GM21619 (cell line): ENCODE measurements at regions not wholly inside any gene's neighbourhood (a gene's known extent, or its start where the extent isn't known, plus 50 kb on each side); places are given as distances from the start of the nearest gene placed in this dataset.
"Not testable (repeated sequence)": the region's sequence is repeated elsewhere in the genome, so short reads cannot be mapped to it uniquely, and the experiment has no call there.

Source experiments
- ATAC-seq: cut with Tn5 transposase; IDR thresholded peaks from one replicate; pipeline ENCODE4 v1.9.1; 2021; ENCODE audit not compliant: unreplicated experiment

DNA sequence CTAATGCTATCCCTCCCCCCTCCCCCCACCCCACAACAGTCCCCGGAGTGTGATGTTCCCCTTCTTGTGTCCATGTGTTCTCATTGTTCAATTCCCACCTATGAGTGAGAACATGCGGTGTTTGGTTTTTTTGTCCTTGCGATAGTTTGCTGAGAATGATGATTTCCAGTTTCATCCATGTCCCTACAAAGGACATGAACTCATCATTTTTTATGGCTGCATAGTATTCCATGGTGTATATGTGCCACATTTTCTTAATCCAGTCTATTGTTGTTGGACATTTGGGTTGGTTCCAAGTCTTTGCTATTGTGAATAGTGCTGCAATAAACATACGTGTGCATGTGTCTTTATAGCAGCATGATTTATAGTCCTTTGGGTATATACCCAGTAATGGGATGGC is 133.7 kb upstream of the ANK3 start:
- not testable (repeated sequence) for ATAC-seq

DNA sequence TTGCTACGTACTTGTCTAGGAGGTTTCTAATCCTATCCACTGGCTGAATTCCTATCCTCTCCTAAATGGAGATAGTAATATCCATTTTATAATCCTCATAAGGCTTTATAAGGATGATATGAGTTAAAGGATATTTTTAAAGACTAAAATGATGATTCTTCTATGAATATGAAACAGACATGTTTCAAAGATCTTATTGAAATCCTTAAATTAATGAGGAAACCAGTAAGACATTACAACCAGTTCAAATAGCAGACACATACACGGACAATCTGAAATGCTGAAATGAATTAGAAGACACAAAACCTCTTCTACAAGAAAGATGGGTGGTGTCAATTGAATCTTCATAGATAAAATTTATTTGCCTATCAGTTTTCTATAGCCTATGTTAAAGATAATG is 132.9 kb upstream of the ANK3 start:
- no peak for ATAC-seq

DNA sequence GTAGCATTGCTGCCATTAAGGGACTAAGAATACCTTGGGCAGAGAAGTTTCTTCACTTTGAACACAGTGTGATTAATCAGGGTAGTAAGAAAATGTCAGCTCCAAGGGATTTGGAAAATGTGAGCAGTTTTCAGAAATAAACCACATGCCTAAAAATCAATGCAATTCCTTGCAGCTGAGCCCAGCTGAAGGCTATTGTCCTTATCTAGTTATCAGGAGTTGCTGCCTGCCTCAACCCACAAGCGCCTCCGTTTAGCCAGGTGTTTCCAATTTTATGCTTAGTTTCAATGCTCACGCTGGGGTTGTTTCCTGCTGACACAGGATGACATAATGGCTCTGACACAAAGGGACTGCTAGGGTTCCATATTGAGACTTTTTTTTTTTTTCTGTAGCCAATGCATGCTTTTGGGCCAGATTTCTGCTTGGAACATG is 132.3 kb upstream of the ANK3 start:
- no peak for ATAC-seq

DNA sequence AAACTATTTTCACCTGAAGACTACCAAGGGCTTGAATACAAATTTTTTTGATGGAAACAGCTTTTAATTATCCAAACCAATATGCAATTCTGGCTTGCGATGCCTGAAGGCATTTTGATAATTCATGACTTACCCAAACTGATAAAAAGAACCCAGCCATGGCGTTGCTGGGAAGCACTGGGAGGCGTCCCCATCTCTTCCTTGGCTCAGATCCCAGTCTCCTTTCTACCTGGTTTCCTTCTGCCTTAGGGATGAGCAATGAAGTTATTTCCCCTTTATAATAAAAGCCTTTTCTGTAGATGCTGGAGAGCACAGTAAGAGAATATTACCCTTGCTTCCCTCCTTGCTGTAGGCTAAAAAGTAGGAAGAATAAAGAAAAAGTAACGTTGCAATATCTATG is 129.1 kb upstream of the ANK3 start:
- ATAC-seq: no peak

DNA sequence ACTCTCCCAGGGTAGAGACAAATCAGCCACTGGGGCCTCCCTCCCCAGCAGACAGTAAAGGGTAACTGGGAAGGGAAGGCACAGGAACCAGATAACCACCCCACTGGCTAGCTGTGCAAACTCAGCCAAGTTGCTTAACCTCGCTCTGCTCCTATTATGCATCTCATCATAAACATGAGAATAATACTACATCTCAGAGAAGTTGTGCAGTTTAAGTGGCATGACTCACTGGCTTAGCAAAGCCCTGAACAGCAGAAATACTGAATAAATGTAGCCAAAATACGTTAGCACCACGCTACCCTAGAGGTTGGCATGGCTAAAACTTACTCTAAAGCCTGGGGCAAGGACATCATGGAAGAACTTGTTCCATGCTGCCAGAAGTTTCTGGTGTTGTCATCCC is 128.1 kb upstream of the ANK3 start:
- no peak for ATAC-seq

DNA sequence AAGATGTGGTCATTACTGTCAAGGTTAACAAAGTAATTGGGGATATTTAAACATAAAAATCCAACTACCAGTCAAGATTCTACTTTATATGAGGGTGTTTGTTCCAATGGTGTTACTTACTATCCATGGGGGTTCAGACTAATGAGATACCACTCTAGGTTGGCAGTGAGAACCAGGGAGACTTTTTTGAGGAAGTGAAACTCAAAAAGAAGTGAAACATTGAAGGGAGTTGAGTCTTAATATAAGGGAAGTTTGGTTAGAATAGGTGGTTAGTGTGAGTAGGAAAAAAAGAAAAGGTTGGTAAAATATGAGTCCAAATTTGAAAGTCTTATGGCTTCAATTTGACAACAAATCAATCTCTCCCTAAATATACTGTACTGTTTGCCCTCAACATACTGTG is 123.6 kb upstream of the ANK3 start:
- ATAC-seq: no peak

DNA sequence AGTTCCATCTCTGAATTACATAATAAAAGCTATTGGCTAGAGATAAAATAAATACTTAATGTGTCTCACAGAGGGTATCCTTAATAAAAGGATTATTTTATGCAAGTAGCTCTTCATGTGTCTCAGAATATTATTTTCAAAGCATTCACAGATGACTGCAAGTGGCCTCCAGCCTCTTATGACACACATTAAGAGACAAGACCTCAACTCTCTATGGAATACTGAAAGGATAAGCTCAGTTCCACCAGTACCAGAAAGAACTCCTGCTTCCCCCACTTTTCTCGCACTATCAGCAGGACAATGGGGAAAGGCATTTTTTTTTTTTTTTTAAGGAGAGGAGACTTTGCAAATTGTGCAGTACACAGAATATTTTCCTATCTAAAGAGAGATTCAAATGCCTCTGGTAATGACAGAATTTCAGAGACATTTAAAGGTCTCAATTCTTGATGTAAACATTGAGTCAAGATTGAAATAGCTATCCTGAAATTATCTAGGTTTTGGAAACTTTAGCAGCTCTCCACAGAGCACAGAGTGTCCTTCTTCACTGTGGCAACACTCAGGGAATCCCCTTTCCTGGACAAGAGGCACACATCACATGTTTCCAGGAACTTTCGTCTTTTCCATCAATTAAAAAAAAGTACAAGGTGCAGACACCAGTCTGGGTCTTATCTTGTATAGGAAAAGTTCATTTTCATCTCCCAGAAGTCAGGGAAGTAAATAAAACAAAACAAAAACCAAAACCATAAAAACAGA is 122.0 kb upstream of the ANK3 start:
- no peak for ATAC-seq

DNA sequence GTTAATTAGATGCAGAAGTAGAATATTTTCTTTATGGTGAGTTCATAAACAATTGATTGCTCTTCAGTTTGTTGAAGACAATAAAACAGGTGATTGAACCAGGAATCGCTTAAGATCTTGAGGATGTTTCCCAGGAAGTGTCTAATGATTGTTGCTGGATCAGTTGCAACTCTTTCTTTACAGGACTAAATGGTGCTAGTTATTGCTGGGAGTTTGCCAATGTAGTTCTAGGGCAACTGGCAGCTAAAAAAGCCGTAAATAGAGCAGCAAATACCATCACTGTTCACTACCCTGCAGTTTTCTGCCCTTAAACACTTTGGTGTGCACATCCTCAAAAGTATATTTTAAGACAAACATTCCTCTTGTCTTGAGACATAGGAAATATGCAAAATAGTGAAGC is 119.2 kb upstream of the ANK3 start:
- no peak for ATAC-seq

DNA sequence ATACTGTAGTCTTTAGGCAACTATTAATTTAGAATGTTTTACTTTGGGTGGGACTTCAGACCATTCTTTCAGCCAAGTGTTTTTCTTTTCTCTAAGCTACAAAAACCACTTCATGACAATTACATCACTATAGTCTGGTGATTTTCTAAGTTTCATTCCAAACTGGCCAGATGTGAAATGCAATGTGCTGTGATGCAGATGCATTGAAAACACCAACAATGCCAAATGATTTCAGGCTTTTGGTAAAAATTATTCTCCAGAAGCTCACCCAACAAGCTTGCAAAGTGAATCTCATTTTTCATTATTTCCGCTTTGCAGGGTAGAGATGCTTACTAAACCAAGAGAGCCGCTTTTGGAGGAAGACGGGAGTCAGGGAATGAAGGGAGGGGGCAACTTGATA is 118.4 kb upstream of the ANK3 start:
- no peak for ATAC-seq

DNA sequence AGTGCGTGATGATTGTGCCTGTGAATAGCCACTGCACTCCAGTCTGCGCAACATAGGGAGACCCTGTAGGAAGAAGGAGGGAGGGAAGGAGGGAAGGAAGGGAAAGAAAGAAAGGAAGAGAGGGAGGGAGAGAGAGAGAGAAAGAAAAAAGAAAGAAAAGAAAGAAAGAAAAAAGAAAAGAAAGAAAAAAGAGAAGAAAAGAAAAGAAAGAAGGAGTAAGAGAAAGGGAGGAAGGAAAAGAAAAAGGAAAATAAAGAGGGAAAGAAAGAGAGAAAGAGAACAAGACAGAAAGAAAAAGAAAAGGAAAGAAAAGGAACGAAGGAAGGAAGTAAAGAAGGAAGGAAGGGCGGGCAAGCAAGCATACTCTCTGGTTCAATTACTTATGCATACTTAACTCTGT is 112.9 kb upstream of the ANK3 start:
- ATAC-seq: no peak

DNA sequence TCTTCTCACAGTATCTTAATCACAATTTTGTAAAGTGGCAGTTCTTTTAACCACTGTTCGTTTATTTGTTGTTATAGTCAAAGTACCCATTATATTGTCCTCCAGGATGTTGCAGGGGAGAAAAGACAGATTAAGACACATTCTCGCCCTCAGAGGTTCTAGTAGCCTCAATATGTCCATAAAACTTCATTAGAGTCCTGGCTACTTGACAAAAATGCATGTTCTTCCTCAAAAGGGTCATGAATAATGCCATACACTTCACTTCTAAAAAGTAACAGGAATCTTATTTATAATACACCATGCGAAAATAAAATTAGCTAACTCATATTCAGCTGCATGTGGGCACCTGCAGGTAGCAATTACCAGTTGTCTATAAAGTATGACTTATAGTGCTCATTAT is 109.3 kb upstream of the ANK3 start:
- ATAC-seq: no peak

DNA sequence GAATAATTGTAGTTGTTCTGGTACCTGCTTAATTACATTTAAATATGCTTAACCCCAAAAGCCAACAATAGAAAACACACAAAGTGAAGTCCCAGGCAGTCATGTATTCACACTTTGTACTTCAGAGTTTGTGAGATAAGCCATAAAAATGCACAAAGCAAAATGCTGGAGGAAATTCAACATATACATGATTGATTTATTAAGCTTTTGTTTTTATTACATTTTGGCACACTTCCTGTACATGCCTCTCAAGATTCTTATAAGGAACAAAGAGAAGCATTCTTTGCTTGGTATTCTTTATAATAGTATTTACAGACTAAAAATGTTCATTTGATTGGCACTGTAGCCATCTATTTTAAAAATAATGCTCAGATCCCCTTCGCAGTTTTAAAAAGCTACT is 107.7 kb upstream of the ANK3 start:
- ATAC-seq: no peak

DNA sequence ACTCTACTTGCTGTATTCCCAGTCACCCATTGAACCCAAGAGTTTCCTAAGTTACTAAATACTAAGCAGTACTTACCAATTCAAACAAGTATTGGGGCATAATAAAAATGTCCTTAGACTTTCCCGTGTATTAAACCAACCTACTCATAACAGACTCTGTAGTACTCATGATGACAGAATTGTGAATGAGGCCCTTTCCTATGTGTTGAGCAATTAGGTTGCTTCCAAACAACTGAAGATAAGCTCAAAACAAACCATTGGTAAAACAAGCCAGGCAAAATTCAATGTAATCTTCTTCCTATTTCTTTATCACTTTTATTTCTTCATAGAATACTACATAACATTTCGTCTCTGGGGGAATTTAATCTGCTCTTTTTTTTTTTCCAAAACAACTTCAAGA is 106.5 kb upstream of the ANK3 start:
- ATAC-seq: no peak

DNA sequence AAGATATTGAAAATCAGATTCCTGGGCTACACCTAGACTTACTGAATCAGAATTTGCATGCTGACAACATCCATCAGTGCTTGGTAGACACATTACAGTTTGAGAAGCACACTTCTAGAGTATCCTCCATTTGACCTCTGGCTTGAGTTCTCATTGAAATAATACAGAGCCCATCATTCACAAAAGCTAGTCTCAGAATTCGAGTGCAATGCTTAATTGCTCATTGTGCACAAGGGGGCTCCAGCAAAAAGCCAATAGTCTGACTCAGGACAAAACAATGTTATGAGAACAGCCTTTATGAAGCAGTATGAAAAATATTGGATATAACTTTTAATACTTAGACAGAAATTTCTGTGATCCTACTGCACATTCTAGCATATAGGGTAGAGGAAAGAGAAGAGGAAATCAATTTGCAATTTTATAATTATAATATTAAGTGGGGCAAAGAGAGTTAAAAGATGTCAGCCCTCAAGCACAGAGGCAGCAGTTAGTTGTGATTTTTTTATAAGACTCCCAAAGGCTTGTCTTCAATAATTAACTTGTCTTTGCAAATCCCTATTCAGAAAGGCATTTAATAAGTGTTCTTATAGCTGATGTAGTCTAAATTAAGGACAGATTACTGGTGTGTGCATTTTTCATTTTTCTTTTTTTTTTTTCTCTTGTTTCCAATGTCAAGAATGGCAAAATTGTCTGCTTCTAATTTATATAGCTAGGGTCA is 105.8 kb upstream of the ANK3 start:
- ATAC-seq: no peak

DNA sequence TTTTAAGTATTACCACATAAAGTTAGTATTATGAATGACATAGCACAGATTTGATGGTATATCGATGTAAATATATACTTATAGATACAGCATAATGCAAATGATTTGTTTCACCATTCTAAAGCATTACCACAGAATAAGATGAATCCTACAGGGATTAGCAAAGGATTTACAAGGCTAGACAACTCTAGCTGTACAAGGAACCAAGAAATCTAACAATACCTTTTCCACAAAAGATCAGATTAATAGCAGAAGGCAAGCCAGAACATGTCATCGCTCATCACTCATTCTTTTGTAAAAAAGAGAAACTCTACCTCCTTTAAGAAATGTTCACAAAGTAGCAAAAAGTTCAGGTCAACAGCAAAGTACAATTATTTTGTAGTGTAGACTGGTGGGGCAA is 105.1 kb upstream of the ANK3 start:
- ATAC-seq: no peak

DNA sequence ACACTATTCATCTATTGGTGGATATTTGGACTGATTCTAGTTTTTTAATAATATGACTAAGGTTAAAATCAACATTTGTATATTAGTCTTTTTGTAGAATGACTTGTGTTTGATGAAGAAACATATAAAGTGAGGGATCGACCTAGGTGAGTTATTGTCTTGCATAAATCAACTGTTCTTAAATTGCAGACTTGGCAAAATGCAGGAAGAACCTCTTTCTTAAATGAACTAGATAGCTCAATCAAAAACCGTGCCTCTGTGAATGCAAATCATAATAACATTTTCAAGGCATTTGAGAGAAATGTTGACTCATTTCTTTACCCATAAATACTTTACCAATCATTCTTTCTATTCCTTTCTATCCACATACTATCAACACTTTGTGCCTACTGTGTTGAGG is 101.5 kb upstream of the ANK3 start:
- no peak for ATAC-seq

DNA sequence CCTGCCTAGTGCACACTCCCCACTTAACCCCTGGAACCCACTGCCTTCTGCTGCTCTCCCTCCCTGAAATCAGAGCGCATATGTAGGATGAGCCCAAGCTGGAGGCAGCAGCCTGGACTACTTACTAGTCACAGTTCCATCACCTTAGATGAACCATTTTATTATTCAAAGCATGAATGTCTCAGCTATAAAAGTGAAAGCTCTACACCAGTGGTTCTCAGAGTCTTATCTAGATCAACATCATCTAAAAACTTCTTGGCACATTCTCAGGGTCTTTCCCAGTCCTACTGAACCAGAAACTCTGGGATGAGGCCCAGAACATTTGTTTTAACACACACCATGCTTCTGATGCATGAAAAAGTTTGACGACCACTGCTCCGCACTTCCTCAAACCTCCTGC is 100.3 kb upstream of the ANK3 start:
- ATAC-seq: no peak

DNA sequence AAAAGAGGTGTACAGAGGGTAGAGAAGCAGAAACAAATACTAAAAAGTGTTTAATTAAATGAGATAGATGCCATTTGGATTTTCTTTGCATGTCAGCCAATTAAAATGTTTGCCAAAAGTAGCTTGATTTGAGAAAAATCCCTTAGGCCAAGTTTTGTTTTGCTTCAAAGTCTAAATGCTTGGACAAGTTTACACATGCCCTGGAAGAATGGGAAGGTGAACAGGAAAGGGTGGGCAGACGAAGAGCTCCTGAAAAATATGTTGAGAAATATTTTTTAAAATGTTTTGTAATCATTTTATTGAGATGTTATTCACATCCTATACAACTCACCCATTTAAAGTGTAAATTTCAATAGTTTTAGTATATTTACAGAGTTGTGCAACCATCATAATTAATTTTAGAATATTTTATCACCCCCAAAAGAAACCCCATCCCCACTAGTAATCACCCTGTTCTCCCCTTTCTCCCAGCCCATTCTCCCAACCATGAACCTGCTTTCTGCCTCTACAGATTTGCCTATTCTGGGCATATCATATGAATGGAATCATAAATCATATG is 98.5 kb upstream of the ANK3 start:
- ATAC-seq: no peak

DNA sequence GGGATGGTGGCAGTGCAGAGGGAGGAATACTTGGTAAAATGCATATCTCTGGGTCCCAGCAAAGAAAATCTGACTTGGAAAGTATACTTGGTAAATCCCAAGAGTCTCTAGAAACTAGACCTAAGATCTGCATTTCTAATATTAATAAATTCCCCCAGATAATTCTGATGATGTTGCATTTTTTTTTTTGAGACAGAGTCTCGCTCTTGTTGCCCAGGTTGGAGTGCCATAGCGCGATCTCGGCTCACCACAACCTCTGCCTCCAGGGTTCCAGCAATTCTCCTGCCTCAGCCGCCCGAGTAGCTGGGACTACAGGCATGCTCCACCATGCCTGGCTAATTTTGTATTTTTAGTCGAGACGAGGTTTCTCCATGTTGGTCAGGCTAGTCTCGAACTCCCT is 97.9 kb upstream of the ANK3 start:
- ATAC-seq: no peak

DNA sequence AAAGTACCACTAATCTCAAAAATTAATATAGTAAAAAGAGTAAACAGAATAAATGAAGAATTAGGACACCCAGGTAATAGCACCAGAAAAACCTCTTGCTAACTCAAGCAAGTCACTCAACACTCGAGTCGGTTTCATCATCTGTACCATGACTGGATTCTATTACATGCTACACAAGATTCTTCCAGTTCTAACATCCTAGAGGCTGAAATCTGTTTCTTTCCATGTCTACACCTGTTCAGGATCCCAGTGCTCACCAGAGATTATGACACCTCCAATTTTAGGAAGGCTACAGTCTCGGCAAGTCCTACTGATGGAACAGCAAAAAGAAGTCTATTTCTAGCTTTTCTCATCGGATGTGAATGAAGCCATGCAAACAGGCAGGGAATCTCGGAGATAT is 95.3 kb upstream of the ANK3 start:
- ATAC-seq: no peak

DNA sequence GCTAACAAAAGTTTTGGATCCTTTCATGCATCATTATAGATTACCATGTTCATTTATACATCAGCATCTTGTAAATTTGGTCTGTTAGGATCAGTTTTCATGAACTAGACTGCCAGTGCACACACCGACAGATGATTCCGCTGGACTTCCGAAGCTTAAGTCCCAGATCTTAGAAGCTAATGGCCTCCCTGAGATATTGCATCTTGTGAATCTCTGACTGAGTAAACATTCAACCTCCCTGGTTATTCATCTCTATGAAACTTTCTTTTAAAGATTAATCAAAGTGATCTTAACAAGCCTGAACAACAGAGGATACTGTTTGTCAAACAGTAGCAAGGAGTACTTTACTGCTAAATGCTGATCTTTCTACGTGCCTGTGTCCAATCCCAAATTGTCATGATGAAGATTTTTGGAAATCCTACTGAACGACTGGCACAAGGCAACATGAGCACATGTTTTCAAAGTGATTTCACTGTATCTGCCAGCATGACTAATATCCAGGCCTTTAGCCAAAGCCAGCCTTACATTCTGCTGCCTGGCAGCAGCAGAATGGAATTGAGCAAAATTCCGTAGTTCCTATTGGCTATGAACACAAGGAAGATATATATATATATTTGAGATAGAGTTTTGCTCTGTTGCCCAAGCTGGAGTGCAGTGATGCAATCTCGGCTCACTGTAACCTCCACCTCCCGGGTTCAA is 91.3 kb upstream of the ANK3 start:
- ATAC-seq: no peak
